Occipital lobe (tissue), 1 donor: ENCODE measurements at regions not wholly inside any gene's neighbourhood (a gene's known extent, or its start where the extent isn't known, plus 50 kb on each side); places are given as distances from the start of the nearest gene placed in this dataset.

Experiments
- DNase-seq: peaks from one replicate; lab custom pipeline; 2025; lab: John Stamatoyannopoulos, UW

GRCh38 chr22:49372111-49372529 lies 455.6 kb downstream of the BRD1 start:
- DNase-seq = no peak

- no peak for DNase-seq
Measured at GRCh38 chr22:49371325-49372110, 456.2 kb downstream of the BRD1 start.

GRCh38 chr22:49370627-49371301 lies 456.9 kb downstream of the BRD1 start:
- no peak for DNase-seq

- no peak for DNase-seq
Measured at GRCh38 chr22:49369726-49370626, 457.7 kb downstream of the BRD1 start.

- DNase-seq = no peak
Measured at GRCh38 chr22:49368976-49369725, 458.5 kb downstream of the BRD1 start.

GRCh38 chr22:49368221-49368975 lies 459.3 kb downstream of the BRD1 start:
- no peak for DNase-seq

DNA sequence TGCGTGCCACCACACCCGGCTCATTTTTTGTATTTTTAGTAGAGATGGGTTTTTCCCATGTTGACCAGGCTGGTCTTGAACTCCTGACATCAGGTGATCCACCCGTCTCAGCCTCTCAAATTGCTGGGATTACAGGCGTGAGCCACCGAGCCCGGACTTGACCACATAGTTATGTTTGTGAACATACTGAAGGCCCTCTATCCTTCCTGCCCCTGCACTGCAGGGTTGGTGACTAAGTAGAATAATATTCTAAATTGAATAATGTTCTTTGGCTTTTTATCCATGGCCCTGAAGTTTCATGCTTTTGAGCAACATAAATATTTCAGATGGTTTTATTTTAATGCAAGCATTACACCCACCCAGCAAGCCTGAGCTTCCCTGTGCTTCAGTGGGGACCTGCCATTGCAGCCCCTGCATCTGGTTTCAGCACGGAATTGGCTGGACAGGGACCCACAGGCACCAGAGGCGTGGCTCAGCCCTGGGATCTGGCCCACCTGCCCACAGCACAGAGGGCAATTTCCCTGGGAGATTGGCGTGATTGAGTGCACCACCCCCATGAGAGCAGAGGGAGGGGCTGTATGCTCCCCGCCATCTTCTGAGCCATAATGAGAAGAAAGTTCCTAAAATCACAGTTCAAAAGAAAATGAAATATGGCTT lies 460.5 kb downstream of the BRD1 start:
- DNase-seq = no peak

DNA sequence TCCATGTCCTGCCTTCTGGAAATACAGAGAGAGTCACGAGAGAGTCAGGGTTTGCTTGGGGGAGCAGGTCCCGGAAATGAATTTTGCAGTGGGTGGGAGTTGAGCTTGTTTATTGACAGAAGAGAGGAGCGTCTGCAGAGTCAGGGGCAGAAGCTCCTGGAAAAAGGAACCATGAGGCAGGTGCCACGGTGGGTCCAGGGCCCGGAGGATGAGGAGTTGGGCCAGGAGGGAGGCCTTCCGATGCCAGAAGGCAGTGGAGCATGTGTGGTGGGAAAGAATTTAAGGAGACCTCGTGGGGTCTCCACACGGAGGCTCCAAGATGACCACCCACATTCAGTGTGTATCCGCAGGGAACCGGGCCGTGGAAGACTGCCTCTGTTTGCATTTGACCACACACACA lies 461.2 kb downstream of the BRD1 start:
- no peak for DNase-seq

DNA sequence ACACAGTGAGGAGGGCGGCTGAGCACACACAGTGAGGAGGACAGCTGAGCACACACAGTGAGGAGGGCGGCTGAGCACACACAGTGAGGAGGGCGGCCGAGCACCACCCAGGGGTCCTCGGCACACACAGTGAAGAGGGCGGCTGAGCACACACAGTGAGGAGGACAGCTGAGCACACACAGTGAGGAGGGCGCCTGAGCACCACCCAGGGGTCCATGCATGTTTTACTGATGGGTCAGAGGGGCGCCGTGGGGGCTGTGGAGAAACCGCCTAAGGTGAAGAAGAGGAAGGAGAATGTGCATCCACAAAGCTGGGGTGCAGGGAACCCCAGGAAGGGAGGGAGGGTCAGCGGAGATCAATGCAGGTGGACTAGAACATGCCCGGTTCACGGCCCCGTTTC lies 461.8 kb downstream of the BRD1 start:
- DNase-seq = no peak

GRCh38 chr22:49365191-49365837 lies 462.4 kb downstream of the BRD1 start:
- DNase-seq = no peak

DNA sequence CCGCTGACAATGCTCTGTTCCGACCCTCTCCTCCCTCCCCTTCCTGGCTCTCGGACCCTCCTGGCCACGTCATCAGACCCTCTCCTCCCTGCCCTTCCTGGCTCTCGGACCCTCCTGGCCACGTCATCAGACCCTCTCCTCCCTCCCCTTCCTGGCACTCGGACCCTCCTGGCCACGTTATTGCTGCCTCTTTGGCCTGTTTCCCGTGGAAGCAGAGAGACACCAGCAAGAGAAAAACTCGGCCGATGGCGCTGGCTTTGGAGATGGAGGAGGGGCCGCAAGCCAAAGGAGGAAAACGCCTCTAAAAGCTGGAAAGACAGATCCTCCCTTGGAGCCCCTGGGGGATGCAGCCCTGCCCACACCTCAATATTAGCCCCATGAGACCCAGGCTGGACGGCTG lies 463.3 kb downstream of the BRD1 start:
- DNase-seq = no peak

- no peak for DNase-seq
Measured at GRCh38 chr22:49363526-49364230, 464.0 kb downstream of the BRD1 start.

DNA sequence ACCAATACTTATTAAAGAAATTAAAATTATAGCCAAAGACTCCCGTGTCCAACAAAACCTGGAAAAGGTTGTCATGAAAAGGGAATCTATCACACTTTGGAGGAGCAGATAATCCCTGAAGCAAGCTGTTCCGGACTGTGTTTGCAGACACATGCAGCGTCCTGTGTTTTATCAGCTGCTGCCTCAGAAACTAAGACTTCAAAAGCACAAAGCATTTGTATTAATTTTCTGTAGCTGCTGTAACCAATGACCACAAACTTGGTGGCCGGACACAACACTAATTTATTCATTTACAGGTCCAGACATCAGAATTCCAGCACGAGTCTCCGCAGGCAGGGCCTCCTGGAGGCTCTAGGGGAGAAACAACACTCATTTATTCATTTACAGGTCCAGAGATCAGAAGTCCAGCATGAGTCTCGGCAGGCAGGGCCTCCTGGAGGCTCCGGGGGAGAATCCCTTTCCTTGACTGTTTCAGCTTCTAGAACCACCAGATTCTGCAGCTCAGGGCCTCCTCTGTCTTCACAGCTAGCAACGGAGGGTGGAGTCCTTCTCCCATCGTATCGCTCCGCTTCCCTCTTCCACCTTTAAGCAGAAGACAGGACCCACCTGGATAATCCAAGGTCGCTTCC lies 465.3 kb downstream of the BRD1 start:
- no peak for DNase-seq

- no peak for DNase-seq
Measured at GRCh38 chr22:49361164-49361563, 466.5 kb downstream of the BRD1 start.

- no peak for DNase-seq
Measured at GRCh38 chr22:49360746-49361145, 466.9 kb downstream of the BRD1 start.

- no peak for DNase-seq
Measured at GRCh38 chr22:49359076-49359475, 468.6 kb downstream of the BRD1 start.

DNA sequence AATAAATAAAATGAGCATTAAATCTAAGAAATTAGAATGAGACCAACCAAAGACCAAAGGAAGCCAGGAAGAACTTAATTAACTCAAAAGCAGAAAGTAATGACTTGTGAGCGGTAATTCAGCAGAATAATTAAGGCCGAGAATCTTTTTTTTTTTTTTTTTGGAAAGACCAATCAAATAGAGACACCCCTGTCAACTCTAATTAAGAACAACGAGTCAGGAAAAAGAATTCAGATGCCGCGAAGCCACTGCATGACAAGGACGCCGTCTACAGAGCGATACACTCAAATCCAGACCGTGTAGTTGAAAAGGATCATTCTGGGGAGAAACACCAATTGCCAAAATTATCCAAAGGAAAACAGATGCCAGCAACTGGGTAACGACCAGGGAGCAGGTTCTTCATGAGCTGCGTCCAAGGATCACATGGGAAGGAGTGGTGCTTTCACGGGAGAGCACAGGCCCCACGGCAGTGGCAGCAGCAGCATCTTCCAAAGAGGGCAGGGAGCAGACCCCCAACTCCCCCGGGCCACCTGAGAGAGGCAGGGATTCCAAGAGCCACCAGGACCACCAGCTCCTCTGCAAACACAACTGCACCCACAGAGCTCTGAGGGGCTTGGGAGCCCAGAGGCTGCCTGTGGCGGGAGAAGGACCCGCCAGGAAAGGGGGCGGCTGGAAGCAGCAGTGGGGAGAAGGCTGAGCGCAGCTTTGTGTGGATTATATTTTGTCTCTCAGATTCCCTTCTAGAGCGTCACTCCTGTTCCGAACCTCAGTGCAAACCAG lies 469.8 kb downstream of the BRD1 start:
- DNase-seq = no peak

DNA sequence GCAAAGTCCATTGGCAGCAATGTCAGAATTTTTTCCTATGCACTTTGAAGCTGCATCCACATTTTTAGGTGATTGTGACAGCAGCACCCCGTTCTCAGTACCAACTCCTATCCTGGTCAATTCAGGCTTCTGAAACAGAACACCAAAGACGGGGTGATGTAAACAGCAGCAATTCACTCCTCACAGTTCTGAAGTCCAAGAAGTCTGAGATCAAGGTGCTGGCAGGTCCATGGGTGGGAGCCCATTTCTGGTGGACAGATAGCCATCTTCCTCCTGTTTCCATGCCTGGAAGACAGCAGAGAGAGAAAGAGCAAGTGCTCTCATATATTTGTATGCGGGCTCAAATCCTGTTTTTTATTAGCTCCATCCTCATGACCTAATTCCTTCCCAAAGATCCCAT lies 471.2 kb downstream of the BRD1 start:
- no peak for DNase-seq
